Hematopoietic multipotent progenitor cell treated with erythropoietin and hydrocortisone succinate and interleukin-3 and kit ligand, for 6 days (in vitro differentiated cells): ENCODE measurements at regions not wholly inside any gene's neighbourhood (a gene's known extent, or its start where the extent isn't known, plus 50 kb on each side); places are given as distances from the start of the nearest gene placed in this dataset.

ENCODE experiments used
- DNase-seq: peaks from one replicate; pipeline ENCODE4 v3.0.0-alpha.2; 2015

DNA sequence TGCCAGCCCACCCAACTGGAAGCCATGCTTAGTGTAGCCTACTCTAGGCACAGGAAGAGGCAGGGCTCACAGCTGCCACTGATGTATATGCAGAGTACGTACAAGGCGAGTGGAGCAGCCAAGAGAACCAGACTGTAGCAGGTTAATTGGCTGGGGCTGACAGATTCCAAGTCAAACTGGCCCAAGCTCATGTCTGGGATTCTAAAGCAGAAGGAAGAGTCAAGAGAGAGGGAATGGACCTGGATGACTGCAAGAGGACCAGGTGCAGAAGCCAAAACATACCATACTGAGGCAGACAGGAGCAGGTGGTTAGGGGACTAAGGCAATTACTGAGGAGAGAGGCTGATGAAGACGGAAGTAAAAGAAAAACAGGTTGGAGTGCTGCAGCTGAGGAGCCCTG, 51.3 kb upstream of the LRRN2 start:
- no peak for DNase-seq

DNA sequence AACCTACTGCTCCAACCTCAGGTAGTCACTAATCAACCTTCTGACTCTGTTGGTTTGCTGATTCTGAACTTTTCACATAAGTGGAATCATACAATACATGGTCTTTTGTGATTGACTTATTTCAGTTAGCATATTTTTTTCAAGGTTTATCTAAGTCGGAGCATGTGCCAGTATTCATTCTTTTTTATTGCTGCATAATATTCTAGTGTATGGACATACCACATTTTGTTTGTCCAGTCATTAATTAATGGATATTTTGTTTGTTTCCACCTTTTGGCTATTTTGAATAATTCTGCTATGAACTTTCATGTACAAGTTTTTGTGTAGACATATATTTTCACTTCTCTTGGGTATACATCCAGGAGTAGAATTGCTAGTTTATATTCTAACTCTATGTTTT, 53.0 kb upstream of the LRRN2 start:
- DNase-seq = no peak

DNA sequence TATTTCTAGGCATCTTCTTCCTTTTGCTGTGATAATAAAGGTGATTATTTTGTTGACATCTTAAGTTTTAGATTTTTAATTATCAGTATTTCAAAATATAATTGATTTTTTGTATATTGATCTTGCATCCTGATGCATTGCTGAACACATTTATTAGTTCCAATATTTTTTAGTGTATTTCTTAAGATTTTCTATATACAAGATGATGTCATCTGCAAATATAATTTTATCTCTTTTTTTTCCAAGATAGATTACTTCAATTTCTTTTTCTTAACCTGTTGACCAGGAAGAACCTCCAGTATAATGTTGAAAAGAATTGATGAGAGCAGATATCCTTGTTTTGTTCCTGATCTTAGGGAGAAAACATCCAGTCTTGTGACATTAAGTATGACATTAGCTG, 54.8 kb upstream of the LRRN2 start:
- no peak for DNase-seq

DNA sequence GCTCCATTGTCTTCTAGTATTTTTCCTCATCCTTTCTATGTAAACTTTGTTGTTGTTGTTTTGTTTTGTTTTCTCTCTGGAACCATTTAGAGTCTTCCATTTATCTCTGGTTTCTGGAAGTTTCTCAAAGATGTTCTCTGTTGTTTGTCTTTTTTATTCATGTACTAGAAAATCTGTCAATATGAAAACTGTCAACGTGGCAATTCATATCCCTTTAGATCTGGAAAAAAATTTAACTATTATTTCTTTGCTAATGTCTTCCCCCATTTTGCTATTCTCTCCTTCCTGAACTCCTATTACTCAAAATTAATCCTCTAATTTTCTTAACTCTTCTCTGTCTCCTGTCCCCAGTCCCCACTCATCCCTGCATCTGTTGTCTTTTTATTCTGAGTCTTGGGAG, 55.9 kb upstream of the LRRN2 start:
- no peak for DNase-seq

DNA sequence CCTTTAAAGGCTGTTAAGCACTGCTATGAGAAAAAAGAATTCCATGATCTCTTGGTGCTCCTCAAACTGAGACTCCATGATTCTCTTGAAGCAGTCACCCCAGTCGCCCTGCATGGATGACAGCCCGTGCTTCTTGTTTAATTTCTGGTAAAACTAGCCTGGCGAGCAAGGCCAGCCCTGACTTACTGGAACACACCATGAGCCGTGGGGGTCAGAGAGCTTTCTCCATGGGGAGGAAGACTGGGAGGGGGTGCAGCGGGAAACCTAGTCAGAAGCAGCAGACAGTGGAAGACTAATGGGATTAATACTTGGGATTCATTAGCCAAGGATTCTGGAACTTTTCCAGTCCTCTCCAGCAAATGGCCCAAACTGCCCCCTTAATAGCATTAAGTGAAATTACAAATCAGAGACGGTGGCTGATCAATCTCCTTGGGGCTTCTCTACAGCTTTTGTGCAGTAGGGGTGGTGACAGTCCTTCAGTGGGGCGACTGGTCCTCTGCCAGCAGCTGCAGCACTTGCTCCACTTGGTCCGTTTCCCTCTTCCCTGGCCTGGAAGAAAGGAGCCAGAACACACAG, 57.2 kb upstream of the LRRN2 start:
- DNase-seq = no peak

DNA sequence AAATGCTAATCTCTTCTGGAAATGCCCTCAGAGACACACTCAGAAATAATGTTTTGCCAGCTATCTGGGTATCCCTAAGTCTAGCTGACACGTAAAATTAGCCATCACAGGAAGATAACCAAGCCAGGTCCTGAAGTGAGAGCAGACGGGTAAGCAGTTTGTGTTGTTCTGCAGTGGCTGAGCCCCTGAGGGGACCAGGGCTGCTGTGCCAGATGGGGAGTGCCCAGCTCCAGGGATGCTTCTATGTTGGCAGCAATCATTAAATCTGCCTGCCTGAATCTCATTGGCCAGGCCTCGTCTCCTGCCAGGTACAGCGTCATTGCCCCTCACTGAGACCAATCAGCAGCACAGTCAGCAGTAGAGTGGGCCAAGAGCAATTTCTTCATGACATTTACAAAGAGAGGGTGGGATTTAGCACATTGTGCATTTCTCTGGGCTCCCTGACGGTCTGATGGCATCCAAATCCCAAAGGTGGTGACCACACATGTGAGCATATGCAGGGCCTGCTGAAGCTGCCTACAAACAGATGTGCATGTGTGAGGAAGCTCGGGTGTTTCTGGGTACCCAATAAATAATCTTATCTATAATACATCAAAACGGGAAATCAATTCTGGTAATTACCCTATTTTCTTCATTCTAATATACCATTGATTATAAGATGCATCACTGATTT, 58.7 kb upstream of the LRRN2 start:
- no peak for DNase-seq

DNA sequence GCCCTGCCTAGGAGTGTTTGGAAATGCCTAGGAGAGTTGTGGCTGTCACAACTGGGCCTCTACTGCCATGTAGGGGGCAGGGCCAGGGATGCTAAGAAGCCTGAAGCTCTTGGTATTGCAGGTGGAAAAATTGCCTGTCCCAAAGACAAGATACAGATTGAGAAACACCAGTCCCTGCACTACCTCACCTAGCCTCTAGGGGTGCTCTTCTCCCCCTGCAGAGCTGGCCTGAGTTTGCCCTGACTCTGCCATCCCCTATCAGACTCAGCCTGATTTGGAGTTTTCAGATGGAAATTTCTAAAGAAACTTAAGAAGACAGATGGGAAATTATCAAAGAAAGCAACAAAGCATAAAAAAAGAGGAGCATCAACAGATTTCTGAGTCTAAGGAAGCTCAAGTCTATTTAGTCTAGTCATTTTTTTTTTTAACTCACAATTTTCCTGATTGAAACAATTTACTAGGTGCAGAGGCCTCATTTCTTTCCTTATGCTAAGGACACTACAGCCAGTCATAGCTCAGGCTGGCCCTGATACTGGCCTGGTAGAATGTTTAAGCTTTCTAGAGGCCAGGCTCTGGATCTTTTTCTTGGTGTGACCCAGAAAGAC, 61.4 kb upstream of the LRRN2 start:
- peak; percentile 73 for DNase-seq

DNA sequence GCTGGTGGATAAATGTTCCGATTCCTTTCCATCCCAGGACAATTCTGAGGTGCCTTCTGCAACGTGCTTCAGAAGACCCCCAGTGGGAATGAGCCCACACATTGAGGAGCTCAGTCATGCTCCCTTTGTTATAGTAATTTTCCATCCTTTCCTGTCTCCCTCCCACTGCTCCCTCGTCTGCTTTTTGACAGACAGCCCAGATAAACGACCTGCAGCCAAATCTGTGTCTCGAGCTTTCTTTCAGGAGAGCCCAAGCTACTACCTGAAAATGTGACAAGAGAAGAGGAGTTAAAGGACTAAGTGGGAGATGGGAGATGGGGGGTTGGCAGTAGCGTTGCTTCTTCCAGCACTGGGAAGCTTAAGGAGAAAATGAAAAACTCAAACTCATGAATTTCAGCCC, 65.9 kb upstream of the LRRN2 start:
- DNase-seq = no peak

DNA sequence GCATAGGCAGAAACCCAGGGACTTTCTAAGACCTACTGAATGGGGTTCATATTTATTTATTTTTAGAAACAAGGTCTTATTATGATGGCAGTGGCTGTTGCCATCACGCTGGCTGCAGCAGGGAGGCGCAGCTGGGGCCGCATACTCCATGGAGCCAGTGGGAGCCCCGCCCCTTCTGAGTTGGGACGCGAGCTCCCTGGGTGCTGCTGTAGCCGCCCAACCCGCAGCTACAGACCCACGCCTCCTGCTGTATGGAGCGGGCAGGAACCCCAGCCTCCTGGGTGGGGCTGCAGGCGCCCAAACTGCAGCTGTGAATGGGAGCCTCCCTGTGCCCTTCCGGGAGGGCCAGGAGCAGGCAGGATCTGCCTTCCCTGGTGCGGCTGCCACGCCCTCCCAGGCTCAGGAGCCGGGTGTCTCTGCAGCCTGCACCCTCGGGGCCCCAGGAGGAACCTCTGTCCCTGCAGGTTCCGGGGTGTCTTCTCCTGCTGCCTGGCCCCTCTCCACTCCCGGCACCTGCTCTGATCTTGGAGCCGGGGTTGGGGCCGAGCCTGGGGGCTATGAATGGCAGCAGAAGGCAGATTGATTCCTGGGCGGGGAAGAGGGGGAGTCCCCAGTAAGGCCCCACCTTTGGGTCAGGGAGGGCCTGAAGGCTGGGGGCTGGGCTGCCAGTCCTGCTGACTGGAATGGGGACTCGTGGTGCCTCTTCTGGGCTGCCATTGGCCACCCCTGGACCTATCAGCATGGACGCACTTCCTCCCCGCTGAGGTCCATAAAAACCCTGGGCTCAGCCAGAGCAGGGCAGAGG, 66.5 kb upstream of the LRRN2 start:
- DNase-seq = no peak

DNA sequence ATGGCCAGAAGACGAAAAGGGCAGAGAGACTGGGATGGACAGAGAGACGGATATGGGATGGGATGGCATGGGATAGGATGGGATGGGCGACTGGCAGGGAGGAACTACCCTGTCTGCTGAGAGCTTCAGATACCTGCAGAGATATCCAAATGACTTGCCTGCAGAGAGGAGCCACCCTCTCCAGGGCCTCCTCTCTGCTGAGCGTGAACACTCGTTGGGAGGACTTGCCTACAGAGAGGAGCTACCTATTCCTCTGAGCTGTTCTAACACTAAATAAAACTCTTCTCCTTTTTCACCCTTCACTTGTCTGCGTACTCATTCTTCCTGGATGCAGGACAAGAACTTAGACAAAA, 67.1 kb upstream of the LRRN2 start:
- DNase-seq = no peak

DNA sequence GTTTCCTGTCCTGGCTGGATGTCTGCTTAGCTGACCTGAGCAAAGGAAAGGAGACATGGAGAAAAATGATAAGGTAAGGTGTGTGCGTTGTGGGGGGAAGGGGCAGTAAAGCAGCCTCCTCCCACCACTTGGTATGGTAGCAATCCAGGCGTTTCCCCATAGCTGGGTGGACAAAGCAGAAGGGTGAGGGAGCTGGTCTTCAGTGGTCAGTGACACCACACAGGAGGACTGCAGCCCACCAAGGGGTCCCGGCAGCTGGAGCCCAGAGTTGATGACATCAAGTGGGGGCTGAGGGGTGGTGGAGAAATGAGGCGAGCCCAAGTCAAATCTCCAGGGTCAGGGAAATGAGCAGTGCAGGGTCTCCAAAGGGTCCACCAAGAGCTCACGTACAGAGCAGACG, 69.3 kb upstream of the LRRN2 start:
- DNase-seq = no peak

DNA sequence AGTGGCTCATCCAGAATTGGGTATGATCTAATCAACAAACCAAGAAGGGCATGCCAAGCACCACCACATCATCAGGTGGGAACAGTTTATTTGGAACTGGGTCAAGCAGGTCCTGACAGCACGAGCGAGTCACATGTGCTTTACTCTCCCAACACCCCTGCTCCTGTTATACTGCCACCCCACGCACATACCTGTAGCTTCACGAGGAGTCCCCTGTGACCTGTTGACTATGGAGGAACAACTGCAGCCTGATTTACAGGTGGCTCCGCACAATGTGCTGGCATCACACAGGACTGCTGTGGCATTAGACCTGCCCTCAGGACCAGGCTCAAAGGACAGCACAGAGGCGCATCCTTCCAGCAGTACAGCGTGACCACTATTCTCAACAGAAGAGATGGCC, 70.8 kb upstream of the LRRN2 start:
- DNase-seq = no peak

DNA sequence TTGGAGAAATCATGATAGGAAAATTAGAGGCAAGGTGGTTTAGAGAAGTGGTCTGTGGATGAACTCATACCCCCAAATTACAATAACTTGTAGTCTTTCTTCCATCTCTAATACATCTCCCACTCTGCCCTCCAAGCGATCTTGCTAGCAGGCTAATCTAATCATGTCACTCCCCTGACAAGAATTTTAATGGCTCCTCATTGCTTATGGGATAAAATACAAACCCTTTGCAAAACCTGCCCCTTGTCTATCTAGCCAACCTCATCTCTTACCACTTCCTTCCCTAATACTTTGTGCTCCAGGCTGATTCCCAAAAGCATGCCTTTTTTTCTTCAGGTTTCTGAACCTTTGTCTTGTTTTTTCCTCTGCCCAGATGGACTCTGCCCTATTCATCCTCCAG, 71.3 kb upstream of the LRRN2 start:
- peak; percentile 8 for DNase-seq

DNA sequence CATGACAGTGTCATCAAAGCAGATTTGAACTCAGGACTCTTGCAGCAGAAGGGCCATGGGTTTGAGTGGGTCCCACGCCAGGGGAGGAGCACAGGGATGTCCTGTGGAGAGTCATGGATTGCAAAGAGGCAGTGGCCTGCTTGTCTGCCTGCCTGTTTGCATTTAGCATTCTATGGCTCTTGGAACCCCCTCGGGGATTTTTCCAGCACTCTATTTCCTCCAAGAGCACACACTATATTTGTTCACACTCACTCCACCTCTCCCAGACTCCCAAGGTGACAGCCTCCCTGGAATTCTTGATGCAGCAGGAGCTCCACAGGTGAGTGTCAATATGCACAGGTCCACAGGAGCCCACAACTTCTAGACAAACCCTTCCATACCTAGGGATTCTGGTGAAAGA, 73.1 kb upstream of the LRRN2 start:
- no peak for DNase-seq

DNA sequence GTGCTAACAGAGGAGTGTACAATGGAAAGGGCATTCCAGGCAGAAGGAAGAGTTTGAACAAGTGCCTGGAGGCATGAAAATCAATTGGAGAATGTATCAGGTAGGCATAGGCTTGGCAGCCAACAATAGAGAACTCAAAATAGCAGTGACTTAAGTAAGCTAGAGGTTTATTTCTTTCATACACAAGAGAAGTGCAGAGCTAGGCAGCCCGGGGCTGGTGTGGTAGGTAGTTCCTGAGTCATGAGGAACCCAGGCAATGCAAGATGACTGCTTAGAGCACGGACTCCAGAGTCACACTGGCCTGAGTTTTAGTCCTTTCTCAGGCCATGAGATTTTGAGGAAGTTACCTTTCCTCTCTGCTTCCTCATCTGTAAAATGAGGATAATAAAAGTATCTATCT, 74.8 kb upstream of the LRRN2 start:
- no peak for DNase-seq

DNA sequence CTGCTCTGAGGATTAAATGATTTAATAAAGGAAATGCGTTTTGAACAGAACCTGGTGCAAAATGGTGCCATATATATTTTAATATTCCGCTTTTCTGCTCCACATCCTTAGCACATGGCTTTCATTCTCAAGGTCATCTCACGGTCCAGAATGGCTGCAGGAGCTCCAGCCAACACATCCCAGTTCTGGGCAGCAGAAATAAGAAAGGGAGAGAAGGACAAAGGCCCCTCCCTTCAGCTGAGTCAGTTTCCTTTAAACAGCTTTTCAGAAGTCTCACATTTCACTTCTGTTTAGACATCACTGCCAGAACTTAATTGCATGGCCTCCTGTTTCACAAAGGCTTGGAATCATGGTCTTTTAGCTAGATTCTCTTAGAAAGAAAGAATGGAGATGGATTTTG, 75.2 kb upstream of the LRRN2 start:
- DNase-seq = no peak

DNA sequence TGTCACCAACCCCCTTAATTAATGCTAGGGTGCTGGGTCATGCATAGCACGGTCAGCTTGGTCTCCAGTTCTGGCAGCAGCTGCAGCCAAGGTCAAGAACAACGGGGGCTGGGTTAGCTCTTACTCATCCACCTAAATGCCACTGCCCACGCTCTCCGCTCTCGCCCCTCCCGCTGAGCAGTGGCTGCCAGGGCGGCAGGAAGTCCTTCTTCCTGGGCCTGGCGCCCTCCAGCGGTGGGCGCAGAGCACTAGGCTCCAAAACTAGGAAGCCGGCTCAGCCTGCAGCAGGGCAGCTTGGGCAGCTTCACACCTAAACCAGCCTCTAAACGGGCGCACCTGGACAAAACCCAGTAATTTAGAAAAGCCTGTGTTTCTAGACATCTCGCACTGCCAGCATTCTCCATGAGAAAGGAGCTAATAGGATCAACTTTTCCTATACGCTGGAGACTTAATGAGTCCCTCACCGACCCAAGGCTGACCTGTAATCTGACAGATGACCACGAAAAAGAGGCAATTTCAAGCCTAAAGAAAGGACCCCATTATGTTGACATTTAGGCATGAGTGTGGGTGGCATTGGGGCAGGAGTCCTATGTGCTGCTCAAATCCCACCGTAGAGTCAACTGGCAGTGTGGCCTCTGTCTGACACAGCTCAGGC, 78.4 kb upstream of the LRRN2 start:
- DNase-seq = peak; percentile 80

DNA sequence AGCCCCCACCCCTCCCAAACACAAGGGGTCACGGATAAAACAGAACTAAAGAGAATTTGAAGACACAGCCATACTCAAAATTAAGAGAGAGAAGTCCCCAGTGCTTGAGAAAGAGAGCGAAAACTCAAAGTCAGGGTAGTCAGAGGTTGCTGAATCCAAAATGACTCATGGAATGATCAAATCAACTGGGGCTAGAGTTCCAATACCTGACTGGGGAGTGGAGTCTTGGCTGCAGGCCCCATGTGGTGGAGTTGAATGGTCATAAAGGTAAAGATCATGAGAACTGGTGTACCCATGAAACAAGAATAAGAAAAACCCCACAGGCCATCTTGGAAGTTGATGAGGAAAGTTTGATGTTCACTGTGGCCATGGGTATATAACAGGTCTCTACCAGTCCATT, 84.5 kb upstream of the LRRN2 start:
- no peak for DNase-seq

DNA sequence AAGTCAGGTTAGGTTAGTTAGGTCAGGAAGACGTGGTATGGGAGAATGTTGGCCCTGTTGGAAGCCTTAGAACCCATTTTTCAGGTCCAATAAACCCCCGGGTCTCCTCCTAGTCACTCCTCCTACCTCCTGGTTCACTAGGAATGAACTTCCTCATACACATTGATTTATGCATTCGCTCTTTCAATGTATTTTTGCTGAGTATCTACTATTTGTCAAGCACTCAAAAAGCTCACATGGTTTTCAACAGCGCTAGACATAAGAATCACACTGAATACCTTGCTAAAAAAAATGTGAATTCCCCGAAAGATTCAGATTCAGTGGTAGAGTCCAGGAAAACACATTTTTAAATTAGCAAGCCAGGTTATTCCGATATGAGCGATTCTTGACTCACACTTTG, 85.8 kb upstream of the LRRN2 start:
- DNase-seq = no peak

DNA sequence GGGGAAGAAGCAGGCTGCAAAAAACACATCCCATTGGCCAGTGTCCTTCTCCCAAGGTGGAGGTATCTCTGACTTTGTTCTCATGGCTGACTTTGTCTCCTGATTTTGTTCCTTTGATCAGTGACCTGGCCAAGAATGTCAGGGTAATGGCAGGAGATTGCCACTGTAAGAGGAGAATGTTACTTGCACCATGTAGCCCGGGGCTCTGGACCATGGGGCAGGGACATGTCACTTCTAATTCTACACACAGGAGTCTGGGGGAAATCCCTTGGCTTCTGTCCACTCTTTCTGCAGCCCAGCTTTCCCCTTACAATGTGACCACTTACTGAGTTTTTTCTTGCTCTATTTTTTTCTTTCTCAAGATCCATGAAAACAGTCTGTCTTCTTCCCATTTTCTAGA, 87.7 kb upstream of the LRRN2 start:
- no peak for DNase-seq

DNA sequence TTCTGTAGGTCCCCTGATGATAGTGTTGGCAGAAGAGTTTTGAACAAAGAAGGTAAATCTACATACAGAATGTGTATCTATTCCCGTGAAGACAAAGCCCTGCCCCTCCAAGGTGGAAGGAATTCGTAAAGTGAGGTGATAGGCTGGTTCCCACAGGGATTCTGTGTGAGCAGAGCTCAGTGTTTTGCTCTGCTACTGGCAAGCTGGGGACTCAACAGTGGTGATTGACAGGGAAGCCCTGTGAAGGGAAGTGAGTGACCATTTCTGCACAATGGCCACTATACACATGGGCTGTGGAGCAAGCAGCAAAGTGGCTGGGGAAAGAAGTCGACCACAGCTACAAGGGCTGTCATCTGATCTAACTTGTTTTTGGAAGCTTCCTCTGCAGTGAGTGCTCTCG, 90.0 kb upstream of the LRRN2 start:
- no peak for DNase-seq

DNA sequence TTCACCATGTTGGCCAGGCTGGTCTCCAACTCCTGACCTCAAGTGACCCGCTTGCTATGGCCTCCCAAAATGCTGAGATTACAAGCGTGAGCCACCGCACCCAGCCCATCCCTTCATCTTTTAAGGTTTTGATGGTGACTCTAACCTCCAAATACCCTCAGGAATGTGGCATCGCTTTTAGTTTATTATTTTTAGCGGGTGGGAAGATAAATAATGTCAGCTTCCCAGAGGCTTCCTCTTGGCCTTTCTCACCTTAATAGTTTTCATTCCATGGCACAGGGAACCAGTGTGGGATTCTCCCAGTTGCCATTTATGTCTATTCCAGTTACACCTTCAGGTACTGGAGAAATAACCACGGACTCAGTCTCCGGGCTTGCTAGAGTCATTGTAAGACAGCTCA, 92.1 kb upstream of the LRRN2 start:
- DNase-seq = no peak

DNA sequence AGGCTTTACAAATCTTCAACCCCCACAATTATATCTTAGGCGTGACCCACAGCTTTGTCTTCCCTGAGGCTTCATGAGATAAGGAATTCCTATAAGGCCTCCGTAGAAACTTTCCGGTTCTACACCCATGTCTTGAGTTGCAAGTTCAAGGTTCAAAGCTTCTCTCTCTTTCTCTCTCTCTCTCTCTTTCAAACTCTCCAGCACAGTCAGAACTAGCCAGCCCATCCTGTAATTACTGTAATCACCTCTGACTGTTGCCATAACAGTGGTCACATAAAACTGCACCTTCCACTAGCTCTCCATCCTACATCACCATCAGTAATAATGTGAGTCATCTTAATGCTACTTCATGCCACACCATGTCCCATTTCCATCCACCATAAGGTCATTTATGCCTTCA, 90.0 kb upstream of the NFASC start:
- no peak for DNase-seq
